Liver (tissue), 8 donors: ENCODE measurements at regions not wholly inside any gene's neighbourhood (a gene's known extent, or its start where the extent isn't known, plus 50 kb on each side); places are given as distances from the start of the nearest gene placed in this dataset.

Experiments
- DNase-seq: peaks from one replicate; pipeline ENCODE4 v3.0.0-alpha.2; 2017; ENCODE audit warnings: low spot score
- H3K27ac ChIP-seq, 2 donors: one replicate each; pipeline ENCODE4 v1.7.0; 2013; ENCODE audit warnings: inconsistent platforms in 2 of 2, low read length in 2 of 2, control low read depth in 1 of 2, low read depth in 1 of 2, mild to moderate bottlenecking in 1 of 2
- H3K27me3 ChIP-seq, 4 donors: one replicate each; pipeline versions ENCODE4 v1.6.1 to v1.7.0; 2013; ENCODE audit warnings: low read length in 3 of 4, inconsistent platforms in 1 of 4, mild to moderate bottlenecking in 1 of 4, moderate library complexity in 1 of 4; ENCODE audit not compliant: control insufficient read depth in 4 of 4, insufficient read depth in 4 of 4
- H3K36me3 ChIP-seq, 4 donors: one replicate each; pipeline versions ENCODE4 v1.6.1 to v1.7.0; 2013; ENCODE audit warnings: low read length in 3 of 4, mild to moderate bottlenecking in 3 of 4, low read depth in 1 of 4, moderate library complexity in 1 of 4; ENCODE audit not compliant: control insufficient read depth in 4 of 4, insufficient read depth in 3 of 4
- H3K4me1 ChIP-seq, 4 donors: one replicate each; pipeline versions ENCODE4 v1.6.1 to v1.7.0; 2013; ENCODE audit warnings: low read length in 3 of 4, mild to moderate bottlenecking in 3 of 4, moderate library complexity in 1 of 4; ENCODE audit not compliant: control insufficient read depth in 4 of 4, insufficient read depth in 4 of 4
- H3K4me3 ChIP-seq, 3 donors: one replicate each; pipeline versions ENCODE4 v1.6.1 to v1.7.0; 2013; ENCODE audit warnings: low read length in 3 of 3, control low read depth in 1 of 3, low read depth in 1 of 3, mild to moderate bottlenecking in 1 of 3
- H3K9ac ChIP-seq, 2 donors: one replicate each; pipeline ENCODE4 v1.7.0; 2013; ENCODE audit warnings: low read length in 2 of 2, mild to moderate bottlenecking in 2 of 2, moderate library complexity in 2 of 2, control low read depth in 1 of 2, low read depth in 1 of 2
- H3K9me3 ChIP-seq, 4 donors: one replicate each; pipeline versions ENCODE4 v1.6.1 to v1.7.0; 2013; ENCODE audit warnings: low read length in 3 of 4; ENCODE audit not compliant: control insufficient read depth in 4 of 4
- ATF3 ChIP-seq: IDR thresholded peaks from 2 replicates; pipeline ENCODE4 v1.6.1; 2016; ENCODE audit warnings: antibody characterized with exemption
- CTCF ChIP-seq: fragments of 150-350 bp; IDR thresholded peaks from 2 replicates; pipeline ENCODE4 v1.5.1; 2017; ENCODE audit warnings: improper control_type of control experiment, low read depth, low read length; ENCODE audit not compliant: missing input control
- FOXA1 ChIP-seq: IDR thresholded peaks from 2 replicates; pipeline ENCODE4 v1.6.1; 2016; ENCODE audit warnings: antibody characterized with exemption
- FOXA2 ChIP-seq: IDR thresholded peaks from 2 replicates; pipeline ENCODE4 v1.6.1; 2016; ENCODE audit warnings: antibody characterized with exemption
- GABPA ChIP-seq, 2 donors: IDR thresholded peaks in 1 of 2; conservative IDR thresholded peaks in 1 of 2; 2 replicates each; pipeline ENCODE4 v1.6.1; 2016; ENCODE audit warnings: antibody characterized with exemption in 2 of 2, mild to moderate bottlenecking in 1 of 2, moderate library complexity in 1 of 2
- HNF4A ChIP-seq, 2 donors: conservative IDR thresholded peaks; 2 replicates each; pipeline ENCODE4 v1.6.1; 2016; ENCODE audit warnings: antibody characterized with exemption in 2 of 2, mild to moderate bottlenecking in 2 of 2
- HNF4G ChIP-seq: IDR thresholded peaks from 2 replicates; pipeline ENCODE4 v1.6.1; 2016; ENCODE audit warnings: antibody characterized with exemption
- JUND ChIP-seq, 2 donors: IDR thresholded peaks; 2 replicates each; pipeline ENCODE4 v1.6.1; 2016; ENCODE audit warnings: antibody characterized with exemption in 2 of 2
- NR2F2 ChIP-seq: IDR thresholded peaks from 2 replicates; pipeline ENCODE4 v1.6.1; 2016; ENCODE audit warnings: antibody characterized with exemption
- RAD21 ChIP-seq, 2 donors: IDR thresholded peaks; 2 replicates each; pipeline ENCODE4 v1.6.1; 2016; ENCODE audit warnings: antibody characterized with exemption in 2 of 2, mild to moderate bottlenecking in 2 of 2
- REST ChIP-seq: IDR thresholded peaks from 2 replicates; pipeline ENCODE4 v1.6.1; 2016; ENCODE audit warnings: antibody characterized with exemption, mild to moderate bottlenecking
- RXRA ChIP-seq, 2 donors: IDR thresholded peaks; 2 replicates each; pipeline ENCODE4 v1.6.1; 2017 to 2018; ENCODE audit warnings: antibody characterized with exemption in 2 of 2, mild to moderate bottlenecking in 1 of 2
- SP1 ChIP-seq: IDR thresholded peaks from 2 replicates; pipeline ENCODE4 v1.6.1; 2018; ENCODE audit warnings: antibody characterized with exemption, mild to moderate bottlenecking
- TAF1 ChIP-seq: conservative IDR thresholded peaks from 2 replicates; pipeline ENCODE4 v1.6.1; 2016; ENCODE audit warnings: antibody characterized with exemption, mild to moderate bottlenecking
- YY1 ChIP-seq: IDR thresholded peaks from 2 replicates; pipeline ENCODE4 v1.6.1; 2016; ENCODE audit warnings: antibody characterized with exemption, mild to moderate bottlenecking
- WGBS: extraction: QIAGEN DNeasy Blood & Tissue Kit; methylation state at CpG from one replicate; pipeline ENCODE4 v1.1.7; 2013; 5-methylcytosine and 5-hydroxymethylcytosine counted together
- TF ChIP-seq, protein P1 (sequence below): IDR thresholded peaks from 2 replicates; pipeline ENCODE4 v1.6.1; 2016; ENCODE audit warnings: antibody characterized with exemption
- TF ChIP-seq, protein P2 (sequence below): IDR thresholded peaks from 2 replicates; pipeline ENCODE4 v1.6.1; 2016; ENCODE audit warnings: antibody characterized with exemption
- donor health status: healthy.
- donor health status: healthy.
- donor health status: healthy.
- donor health status: healthy.
- donor health status: healthy.

DNA sequence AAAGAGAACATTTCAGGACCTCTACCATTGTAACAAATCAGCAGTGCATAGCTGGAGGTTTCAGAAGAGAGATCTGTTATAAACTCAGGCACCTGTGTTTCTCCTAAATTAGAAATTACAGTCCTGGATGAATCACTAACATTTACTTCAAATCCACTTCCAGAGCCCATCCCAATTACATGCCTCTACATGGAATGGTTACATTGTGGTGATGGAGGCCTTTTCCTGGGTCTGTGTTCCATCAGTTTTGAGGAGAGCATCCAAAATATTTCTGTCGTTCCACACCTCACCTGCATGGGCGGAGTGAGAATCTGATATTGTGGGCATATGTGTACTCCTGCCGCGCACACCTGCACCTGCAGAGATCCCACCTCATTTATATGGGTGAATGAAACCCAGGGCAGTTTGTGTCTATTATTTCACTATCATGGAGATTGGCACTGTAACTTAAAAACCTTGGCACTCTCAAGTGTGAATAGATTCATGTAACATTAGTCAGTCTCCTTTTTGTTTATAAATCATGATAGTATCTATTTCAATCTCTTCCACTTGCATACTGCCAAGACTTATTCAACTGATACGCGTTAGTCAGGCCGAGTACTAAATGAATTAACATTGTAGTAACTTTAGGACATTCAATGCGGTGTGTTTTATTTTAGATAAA lies 215.1 kb upstream of the FAR2 start:
- 79% methylated on average over 8 of the region's 8 CpGs for WGBS
- TF ChIP-seq ATF3 (no peak), RAD21 (IDR thresholded peaks at IDR 0.05) (no peak), HNF4A (conservative IDR thresholded peaks at IDR 0.05) (no peak), FOXA1 (no peak), NR2F2 (no peak), RXRA (IDR thresholded peaks at IDR 0.05) (no peak), SP1 (no peak), CTCF (no peak), REST (no peak), HNF4G (no peak), YY1 (no peak), FOXA2 (no peak), TAF1 (no peak), GABPA (IDR thresholded peaks at IDR 0.05 in 1 of 2, conservative IDR thresholded peaks at IDR 0.05 in 1 of 2) (no peak), JUND (IDR thresholded peaks at IDR 0.05) (no peak)
- TF ChIP-seq, protein P1, sequence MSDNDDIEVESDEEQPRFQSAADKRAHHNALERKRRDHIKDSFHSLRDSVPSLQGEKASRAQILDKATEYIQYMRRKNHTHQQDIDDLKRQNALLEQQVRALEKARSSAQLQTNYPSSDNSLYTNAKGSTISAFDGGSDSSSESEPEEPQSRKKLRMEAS: no peak
- TF ChIP-seq, protein P2, sequence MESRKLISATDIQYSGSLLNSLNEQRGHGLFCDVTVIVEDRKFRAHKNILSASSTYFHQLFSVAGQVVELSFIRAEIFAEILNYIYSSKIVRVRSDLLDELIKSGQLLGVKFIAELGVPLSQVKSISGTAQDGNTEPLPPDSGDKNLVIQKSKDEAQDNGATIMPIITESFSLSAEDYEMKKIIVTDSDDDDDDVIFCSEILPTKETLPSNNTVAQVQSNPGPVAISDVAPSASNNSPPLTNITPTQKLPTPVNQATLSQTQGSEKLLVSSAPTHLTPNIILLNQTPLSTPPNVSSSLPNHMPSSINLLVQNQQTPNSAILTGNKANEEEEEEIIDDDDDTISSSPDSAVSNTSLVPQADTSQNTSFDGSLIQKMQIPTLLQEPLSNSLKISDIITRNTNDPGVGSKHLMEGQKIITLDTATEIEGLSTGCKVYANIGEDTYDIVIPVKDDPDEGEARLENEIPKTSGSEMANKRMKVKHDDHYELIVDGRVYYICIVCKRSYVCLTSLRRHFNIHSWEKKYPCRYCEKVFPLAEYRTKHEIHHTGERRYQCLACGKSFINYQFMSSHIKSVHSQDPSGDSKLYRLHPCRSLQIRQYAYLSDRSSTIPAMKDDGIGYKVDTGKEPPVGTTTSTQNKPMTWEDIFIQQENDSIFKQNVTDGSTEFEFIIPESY: no peak
- Histone ChIP-seq H3K27me3 (peaks cover 0 to 2% (median 0%) of the 10 kb centered on the region in 4 donors), H3K9me3 (no peaks in the 10 kb centered on the region), H3K36me3 (no peaks in the 10 kb centered on the region), H3K27ac (no peak overlapping the region), H3K4me1 (no peaks in the 10 kb centered on the region), H3K4me3 (no peak overlapping the region), H3K9ac (no peak overlapping the region)
- DNase-seq: no peak
